Uterus (tissue), 2 donors: ENCODE measurements at regions not wholly inside any gene's neighbourhood (a gene's known extent, or its start where the extent isn't known, plus 50 kb on each side); places are given as distances from the start of the nearest gene placed in this dataset.

Experiments
- CTCF ChIP-seq, 4 experiments: fragments of 200-600 bp in 2 of 4; fragments of 450-650 bp in 2 of 4; sonication (generic) in 2 of 4; IDR thresholded peaks; one replicate each; pipeline ENCODE4 v1.5.1; 2016 to 2019; ENCODE audit warnings: antibody characterized with exemption in 4 of 4, mild to moderate bottlenecking in 2 of 4, moderate library complexity in 1 of 4
- POLR2A ChIP-seq, 2 donors: fragments of 450-650 bp; IDR thresholded peaks; one replicate each; pipeline ENCODE4 v1.6.1; 2016; ENCODE audit warnings: antibody characterized with exemption in 2 of 2, mild to moderate bottlenecking in 1 of 2, moderate library complexity in 1 of 2

GRCh38 chr11:120032766-120033390, 105.0 kb downstream of the TRIM29 start:
- no peak for TF ChIP-seq CTCF (IDR thresholded peaks at IDR 0.05)
- TF ChIP-seq POLR2A (IDR thresholded peaks at IDR 0.05), result no peak
